HEK293 (cell line): ENCODE measurements at regions not wholly inside any gene's neighbourhood (a gene's known extent, or its start where the extent isn't known, plus 50 kb on each side); places are given as distances from the start of the nearest gene placed in this dataset.

Source experiments
- CTCF ChIA-PET: fragments of 350-600 bp; formaldehyde crosslinking; extraction: SDS; loops from one replicate; lab custom pipeline; 2021; ENCODE audit warnings: antibody characterized with exemption; lab: Yijun Ruan, JAX
- POLR2A ChIA-PET: fragments of 300-600 bp; formaldehyde crosslinking; extraction: SDS; loops from one replicate; lab custom pipeline; 2020; ENCODE audit warnings: antibody characterized with exemption, inconsistent platforms; lab: Yijun Ruan, JAX
- H3K27ac ChIP-seq: fragments of 200-500 bp; sonication (Bioruptor generic); 2 replicates; pipeline ENCODE4 v1.5.1; 2014; ENCODE audit warnings: low read depth, low read length, control low read depth, inconsistent platforms; ENCODE audit errors: extremely low read depth
- H3K36me3 ChIP-seq, 2 experiments: fragments of 200-500 bp in 1 of 2; sonication (Bioruptor generic) in 1 of 2; 1 replicate in 1 of 2; 2 replicates in 1 of 2; pipeline ENCODE4 v1.5.1; 2014 to 2017; ENCODE audit warnings: inconsistent platforms in 2 of 2, low read length in 2 of 2; ENCODE audit not compliant: control insufficient read depth in 2 of 2, insufficient read depth in 1 of 2
- H3K4me1 ChIP-seq: fragments of 200-500 bp; sonication (Bioruptor generic); 2 replicates; pipeline ENCODE4 v1.5.1; 2014; ENCODE audit warnings: mild to moderate bottlenecking, low read length, inconsistent platforms; ENCODE audit not compliant: control insufficient read depth, insufficient read depth
- H3K4me3 ChIP-seq: 2 replicates; pipeline ENCODE4 v1.5.1; 2011; ENCODE audit warnings: low read depth, mild to moderate bottlenecking, control low read depth, low read length, moderate library complexity
- H3K9me3 ChIP-seq: fragments of 200-500 bp; sonication (Bioruptor generic); 2 replicates; pipeline ENCODE4 v1.5.1; 2014; ENCODE audit warnings: low read depth, low read length, inconsistent platforms; ENCODE audit not compliant: control insufficient read depth, insufficient read depth
- ATF2 ChIP-seq: fragments of 450-650 bp; formaldehyde crosslinking; IDR thresholded peaks from 2 replicates; pipeline ENCODE4 v1.5.1; 2016; ENCODE audit warnings: missing biosample characterization, missing genetic modification characterization, low read depth
- BCL11B ChIP-seq: fragments of 450-650 bp; formaldehyde crosslinking; IDR thresholded peaks from 2 replicates; pipeline ENCODE4 v1.5.1; 2016; ENCODE audit warnings: low read depth, missing biosample characterization, missing genetic modification characterization
- EGR2 ChIP-seq: fragments of 450-650 bp; formaldehyde crosslinking; IDR thresholded peaks from 2 replicates; pipeline ENCODE4 v1.5.1; 2016; ENCODE audit warnings: low read depth, missing biosample characterization, missing genetic modification characterization
- GLI4 ChIP-seq: fragments of 450-650 bp; formaldehyde crosslinking; IDR thresholded peaks from 2 replicates; pipeline ENCODE4 v1.5.1; 2016; ENCODE audit warnings: missing biosample characterization, missing genetic modification characterization
- GLIS1 ChIP-seq: fragments of 450-650 bp; formaldehyde crosslinking; IDR thresholded peaks from 2 replicates; pipeline ENCODE4 v1.5.1; 2016; ENCODE audit warnings: missing biosample characterization, missing genetic modification characterization
- KLF16 ChIP-seq: fragments of 450-650 bp; formaldehyde crosslinking; IDR thresholded peaks from 2 replicates; pipeline ENCODE4 v1.5.1; 2017; ENCODE audit warnings: missing biosample characterization, missing genetic modification characterization
- PATZ1 ChIP-seq: fragments of 450-650 bp; formaldehyde crosslinking; IDR thresholded peaks from 2 replicates; pipeline ENCODE4 v1.5.1; 2016; ENCODE audit warnings: missing biosample characterization, missing genetic modification characterization
- TCF7L2 ChIP-seq: IDR thresholded peaks from 2 replicates; pipeline ENCODE4 v1.6.1; 2011; ENCODE audit warnings: low read depth, mild to moderate bottlenecking, inconsistent platforms, low read length, moderate library complexity, borderline replicate concordance
- YY2 ChIP-seq: fragments of 450-650 bp; formaldehyde crosslinking; IDR thresholded peaks from 2 replicates; pipeline ENCODE4 v1.5.1; 2016; ENCODE audit warnings: missing biosample characterization, missing genetic modification characterization
- ZBTB26 ChIP-seq: fragments of 450-650 bp; formaldehyde crosslinking; optimal IDR thresholded peaks from 2 replicates; pipeline ENCODE3; 2016; ENCODE audit warnings: missing biosample characterization, mild to moderate bottlenecking, missing genetic modification characterization
- ZNF157 ChIP-seq: fragments of 450-650 bp; formaldehyde crosslinking; IDR thresholded peaks from 2 replicates; pipeline ENCODE4 v1.5.1; 2016; ENCODE audit warnings: missing biosample characterization, missing genetic modification characterization
- ZNF2 ChIP-seq: fragments of 450-650 bp; formaldehyde crosslinking; IDR thresholded peaks from 2 replicates; pipeline ENCODE4 v1.5.1; 2016; ENCODE audit warnings: missing biosample characterization, missing genetic modification characterization
- ZNF239 ChIP-seq: fragments of 450-650 bp; formaldehyde crosslinking; IDR thresholded peaks from 2 replicates; pipeline ENCODE4 v1.5.1; 2016; ENCODE audit warnings: missing biosample characterization, missing genetic modification characterization
- ZNF473 ChIP-seq: fragments of 450-650 bp; formaldehyde crosslinking; IDR thresholded peaks from 2 replicates; pipeline ENCODE4 v1.5.1; 2017; ENCODE audit warnings: missing biosample characterization, missing genetic modification characterization
- ZNF501 ChIP-seq: fragments of 450-650 bp; formaldehyde crosslinking; IDR thresholded peaks from 2 replicates; pipeline ENCODE4 v1.5.1; 2016; ENCODE audit warnings: missing biosample characterization, missing genetic modification characterization
- ZNF610 ChIP-seq: fragments of 450-650 bp; formaldehyde crosslinking; IDR thresholded peaks from 2 replicates; pipeline ENCODE4 v1.5.1; 2016; ENCODE audit warnings: missing biosample characterization, missing genetic modification characterization, borderline replicate concordance
- ZNF692 ChIP-seq: fragments of 450-650 bp; formaldehyde crosslinking; IDR thresholded peaks from 2 replicates; pipeline ENCODE4 v1.5.1; 2016; ENCODE audit warnings: missing biosample characterization, missing genetic modification characterization
- ZNF701 ChIP-seq: fragments of 450-650 bp; formaldehyde crosslinking; IDR thresholded peaks from 2 replicates; pipeline ENCODE4 v1.5.1; 2016; ENCODE audit warnings: missing biosample characterization, missing genetic modification characterization
- ZNF76 ChIP-seq: fragments of 450-650 bp; formaldehyde crosslinking; IDR thresholded peaks from 2 replicates; pipeline ENCODE4; 2016; ENCODE audit warnings: low read depth, missing biosample characterization, missing genetic modification characterization, borderline replicate concordance

GRCh38 chr12:131529196-131530040, 181.5 kb upstream of the SFSWAP start:
- H3K4me3 ChIP-seq: no peak overlapping the region
- no peaks in the 10 kb centered on the region for H3K36me3 ChIP-seq
- CTCF ChIA-PET: no interaction called here
- TF ChIP-seq TCF7L2: no peak
- no peak for TF ChIP-seq ZNF701 (tag by site-specific recombination)
- TF ChIP-seq GLIS1 (tag by site-specific recombination): no peak
- TF ChIP-seq ATF2 (tag by site-specific recombination): no peak
- no peak for TF ChIP-seq EGR2 (tag by site-specific recombination)
- TF ChIP-seq ZNF157 (tag by site-specific recombination): no peak
- no peak for TF ChIP-seq ZBTB26 (tag by site-specific recombination)
- TF ChIP-seq PATZ1 (tag by site-specific recombination): no peak
- TF ChIP-seq BCL11B (tag by site-specific recombination): no peak
- TF ChIP-seq ZNF501 (tag by site-specific recombination): no peak
- no peak for TF ChIP-seq ZNF2 (tag by site-specific recombination)
- no peak for TF ChIP-seq ZNF239 (tag by site-specific recombination)
- TF ChIP-seq ZNF610 (tag by site-specific recombination): no peak
- no peak for TF ChIP-seq YY2 (tag by site-specific recombination)
- TF ChIP-seq, all 188 proteins: peak for 0
- POLR2A ChIA-PET: no interaction called here
- Histone ChIP-seq H3K27ac (no peak overlapping the region), H3K4me1 (no peaks in the 10 kb centered on the region), H3K9me3 (no peaks in the 10 kb centered on the region)

GRCh38 chr12:131530041-131530332, 180.9 kb upstream of the SFSWAP start:
- no peaks in the 10 kb centered on the region for H3K4me1 ChIP-seq
- no peaks in the 10 kb centered on the region for H3K9me3 ChIP-seq
- no peaks in the 10 kb centered on the region for H3K36me3 ChIP-seq
- ChIA-PET POLR2A (no interaction called here), CTCF (no interaction called here)
- no peak overlapping the region for H3K27ac ChIP-seq
- H3K4me3 ChIP-seq: no peak overlapping the region
- TF ChIP-seq ZNF692: no peak
- TF ChIP-seq ZNF76 (tag by site-specific recombination): no peak
- no peak for TF ChIP-seq ATF2 (tag by site-specific recombination)
- TF ChIP-seq ZNF473 (tag by site-specific recombination): no peak
- TF ChIP-seq GLI4 (tag by site-specific recombination): no peak
- TF ChIP-seq KLF16 (tag by site-specific recombination): no peak
